Vagina (tissue), 2 donors: ENCODE measurements at regions not wholly inside any gene's neighbourhood (a gene's known extent, or its start where the extent isn't known, plus 50 kb on each side); places are given as distances from the start of the nearest gene placed in this dataset.

Source experiments
- CTCF ChIP-seq, 3 experiments: fragments of 450-650 bp in 2 of 3; fragments of 200-600 bp in 1 of 3; sonication (generic) in 1 of 3; IDR thresholded peaks; one replicate each; pipeline ENCODE4 v1.5.1; 2017 to 2019; ENCODE audit warnings: antibody characterized with exemption in 3 of 3, mild to moderate bottlenecking in 2 of 3, moderate library complexity in 2 of 3
- POLR2A ChIP-seq, 2 donors: fragments of 450-650 bp; IDR thresholded peaks; one replicate each; pipeline ENCODE4 v1.6.1; 2017; ENCODE audit warnings: antibody characterized with exemption in 2 of 2, mild to moderate bottlenecking in 2 of 2, moderate library complexity in 2 of 2

- TF ChIP-seq CTCF (IDR thresholded peaks at IDR 0.05) (no peak), POLR2A (IDR thresholded peaks at IDR 0.05) (no peak)
Measured at GRCh38 chr10:3928569-3928968, 143.6 kb upstream of the KLF6 start.
